GM18858 (cell line): ENCODE measurements at regions not wholly inside any gene's neighbourhood (a gene's known extent, or its start where the extent isn't known, plus 50 kb on each side); places are given as distances from the start of the nearest gene placed in this dataset.

Source experiments
- ATAC-seq: cut with Tn5 transposase; IDR thresholded peaks from one replicate; pipeline ENCODE4 v1.9.1; 2021; ENCODE audit not compliant: unreplicated experiment

- ATAC-seq, result no peak
Measured at GRCh38 chr3:73677336-73678024, 52.7 kb upstream of the PDZRN3 start.
